ENCODE measurements at regions not wholly inside any gene's neighbourhood (a gene's known extent, or its start where the extent isn't known, plus 50 kb on each side); places are given as distances from the start of the nearest gene placed in this dataset.

- 78 to 84% methylated on average over 1 to 2 of the region's 2 CpGs for WGBS, 2 experiments (ENCODE audit: insufficient coverage in 1 of 2, insufficient read length in 1 of 2)
- Mint-ChIP-seq H3K36me3 (ENCODE audit: low read depth) (peaks cover 41% of the 10 kb centered on the region), H3K27me3 (ENCODE audit: insufficient read depth) (no peaks in the 10 kb centered on the region), H3K27ac (no peak overlapping the region), H3K9me3 (peaks cover 13% of the 10 kb centered on the region), H3K4me3 (no peak overlapping the region), H3K4me1 (peaks cover 8% of the 10 kb centered on the region)
- TF ChIP-seq CTCF (conservative IDR thresholded peaks at IDR 0.05) = no peak
- Histone ChIP-seq H3K27me3 (ENCODE audit: control insufficient read depth, insufficient read depth, low read length, poor library complexity, severe bottlenecking) (no peaks in the 10 kb centered on the region), H3K4me3 (ENCODE audit: low read length) (no peak overlapping the region), H3K36me3 (ENCODE audit: control insufficient read depth, insufficient read depth, low read length) (no peaks in the 10 kb centered on the region), H3K9me3 (ENCODE audit: control insufficient read depth, low read length) (peaks cover 5% of the 10 kb centered on the region), H3K27ac (ENCODE audit: low read depth, low read length) (no peak overlapping the region), H3K4me1 (ENCODE audit: control insufficient read depth, insufficient read depth, low read length) (peaks cover 4% of the 10 kb centered on the region), H3K9ac (ENCODE audit: extremely low read depth, low read length, poor library complexity, severe bottlenecking) (no peak overlapping the region)
- no peak for DNase-seq
These were observed 50.5 kb upstream of the C5orf46 start for GRCh38 chr5:147956842-147957223.

GRCh38 chr5:147956064-147956841 lies 49.9 kb upstream of the C5orf46 start:
- no peak for DNase-seq
- no peak for TF ChIP-seq CTCF (conservative IDR thresholded peaks at IDR 0.05)
- Histone ChIP-seq H3K4me1 (ENCODE audit: control insufficient read depth, insufficient read depth, low read length) (peaks cover 4% of the 10 kb centered on the region), H3K36me3 (ENCODE audit: control insufficient read depth, insufficient read depth, low read length) (no peaks in the 10 kb centered on the region), H3K27ac (ENCODE audit: low read depth, low read length) (no peak overlapping the region), H3K9ac (ENCODE audit: extremely low read depth, low read length, poor library complexity, severe bottlenecking) (no peak overlapping the region), H3K4me3 (ENCODE audit: low read length) (no peak overlapping the region), H3K27me3 (ENCODE audit: control insufficient read depth, insufficient read depth, low read length, poor library complexity, severe bottlenecking) (no peaks in the 10 kb centered on the region), H3K9me3 (ENCODE audit: control insufficient read depth, low read length) (peaks cover 5% of the 10 kb centered on the region)
- Mint-ChIP-seq H3K27me3 (ENCODE audit: insufficient read depth) (no peaks in the 10 kb centered on the region), H3K4me1 (peaks cover 3% of the 10 kb centered on the region), H3K9me3 (peaks cover 13% of the 10 kb centered on the region), H3K36me3 (ENCODE audit: low read depth) (peaks cover 43% of the 10 kb centered on the region), H3K27ac (no peak overlapping the region), H3K4me3 (no peak overlapping the region)
- 78% methylated on average over 1 of the region's 1 CpG; no CpG with 5 or more reads in 1 of the 2 experiments for WGBS, 2 experiments (ENCODE audit: insufficient coverage in 1 of 2, insufficient read length in 1 of 2)
